ENCODE measurements at regions not wholly inside any gene's neighbourhood (a gene's known extent, or its start where the extent isn't known, plus 50 kb on each side); places are given as distances from the start of the nearest gene placed in this dataset.

- ATAC-seq (no peak), DNase-seq (no peak)
- H3K27ac ChIP-seq: no peak overlapping the region
- 41 to 52% methylated on average over 3 of the region's 3 CpGs for WGBS, 2 donors
- H3K27me3 ChIP-seq: no peaks in the 10 kb centered on the region
- H3K4me1 ChIP-seq: no peaks in the 10 kb centered on the region
- no peak overlapping the region for H3K4me3 ChIP-seq
- intact Hi-C loops (cut with DNase I): no loop called here
- no peaks in the 10 kb centered on the region for H3K9me3 ChIP-seq
- no peaks in the 10 kb centered on the region for H3K36me3 ChIP-seq (replicated peaks in 1 of 2; ENCODE audit: insufficient read depth in 1 of 2, low read depth in 2 of 2)
- TF ChIP-seq POLR2A (IDR thresholded peaks at IDR 0.05) (no peak), CTCF (IDR thresholded peaks at IDR 0.05) (no peak)
Observed at GRCh38 chr21:24785033-24785432, 822.2 kb downstream of the MRPL39 start.

DNA sequence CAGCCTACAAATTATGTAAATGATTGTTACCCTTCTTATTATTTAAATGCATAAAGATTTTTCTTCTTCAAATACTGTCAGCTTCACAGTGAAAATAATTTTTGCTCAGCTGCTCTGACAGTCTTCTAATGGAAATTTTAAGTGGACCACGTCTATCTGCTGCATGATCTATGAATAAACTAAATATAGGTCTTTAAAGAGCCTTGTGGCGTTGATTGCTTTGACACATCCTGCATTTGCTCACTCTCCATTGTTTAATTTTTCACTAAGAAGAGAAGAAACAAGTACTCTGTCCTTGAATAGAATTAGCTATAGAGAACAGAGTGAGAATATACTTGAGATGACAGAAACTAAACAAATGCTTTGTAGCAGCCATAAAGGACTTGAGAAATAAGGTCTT, 826.1 kb downstream of the MRPL39 start:
- TF ChIP-seq POLR2A (IDR thresholded peaks at IDR 0.05): no peak
- no peak for TF ChIP-seq CTCF (IDR thresholded peaks at IDR 0.05)
- no peaks in the 10 kb centered on the region for H3K27me3 ChIP-seq
- H3K9me3 ChIP-seq: no peaks in the 10 kb centered on the region
- no peak overlapping the region for H3K27ac ChIP-seq
- no peak for DNase-seq
- intact Hi-C loops (cut with DNase I): no loop called here
- no peaks in the 10 kb centered on the region for H3K4me1 ChIP-seq
- H3K36me3 ChIP-seq (replicated peaks in 1 of 2; ENCODE audit: insufficient read depth in 1 of 2, low read depth in 2 of 2): no peaks in the 10 kb centered on the region
- ATAC-seq: no peak
- 29 to 32% methylated on average over 2 of the region's 2 CpGs for WGBS, 2 donors
- H3K4me3 ChIP-seq: no peak overlapping the region

- Histone ChIP-seq H3K4me3 (no peak overlapping the region), H3K27ac (no peak overlapping the region), H3K4me1 (no peaks in the 10 kb centered on the region), H3K36me3 (replicated peaks in 1 of 2; ENCODE audit: insufficient read depth in 1 of 2, low read depth in 2 of 2) (no peaks in the 10 kb centered on the region), H3K27me3 (no peaks in the 10 kb centered on the region), H3K9me3 (no peaks in the 10 kb centered on the region)
- TF ChIP-seq CTCF (IDR thresholded peaks at IDR 0.05) (no peak), POLR2A (IDR thresholded peaks at IDR 0.05) (no peak)
- ATAC-seq (no peak), DNase-seq (no peak)
- 24 to 47% methylated on average over 3 of the region's 3 CpGs for WGBS, 2 donors
- intact Hi-C loops (cut with DNase I): no loop called here
Observed at GRCh38 chr21:24759348-24760075, 847.8 kb downstream of the MRPL39 start.

DNA sequence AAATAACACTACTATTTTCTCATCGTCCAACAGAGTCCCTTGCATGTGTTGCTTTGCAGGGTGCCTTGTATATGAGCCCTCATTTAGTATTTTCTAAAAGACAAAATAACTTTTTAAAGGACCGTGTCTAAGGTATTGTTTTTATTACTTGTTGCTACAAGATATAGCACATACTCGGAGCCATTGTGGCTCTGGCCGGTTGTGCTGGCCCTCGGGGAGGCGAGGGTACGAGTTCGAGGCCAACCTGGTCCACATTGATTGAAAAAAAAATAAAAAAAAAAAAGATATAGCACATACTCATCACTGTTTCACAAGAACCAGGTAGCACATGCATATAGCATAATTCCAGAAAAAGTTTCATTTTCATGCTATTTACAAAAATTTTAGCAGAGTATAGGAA, 869.2 kb downstream of the MRPL39 start:
- DNase-seq (no peak), ATAC-seq (no peak)
- TF ChIP-seq CTCF (IDR thresholded peaks at IDR 0.05): no peak
- TF ChIP-seq POLR2A (IDR thresholded peaks at IDR 0.05): no peak
- Histone ChIP-seq H3K9me3 (no peaks in the 10 kb centered on the region), H3K36me3 (replicated peaks in 1 of 2; ENCODE audit: insufficient read depth in 1 of 2, low read depth in 2 of 2) (no peaks in the 10 kb centered on the region), H3K4me3 (no peak overlapping the region), H3K4me1 (no peaks in the 10 kb centered on the region), H3K27me3 (no peaks in the 10 kb centered on the region), H3K27ac (no peak overlapping the region)
- WGBS, 2 donors: 69 to 71% methylated on average over 8 of the region's 8 CpGs
- intact Hi-C loops (cut with DNase I): no loop called here

DNA sequence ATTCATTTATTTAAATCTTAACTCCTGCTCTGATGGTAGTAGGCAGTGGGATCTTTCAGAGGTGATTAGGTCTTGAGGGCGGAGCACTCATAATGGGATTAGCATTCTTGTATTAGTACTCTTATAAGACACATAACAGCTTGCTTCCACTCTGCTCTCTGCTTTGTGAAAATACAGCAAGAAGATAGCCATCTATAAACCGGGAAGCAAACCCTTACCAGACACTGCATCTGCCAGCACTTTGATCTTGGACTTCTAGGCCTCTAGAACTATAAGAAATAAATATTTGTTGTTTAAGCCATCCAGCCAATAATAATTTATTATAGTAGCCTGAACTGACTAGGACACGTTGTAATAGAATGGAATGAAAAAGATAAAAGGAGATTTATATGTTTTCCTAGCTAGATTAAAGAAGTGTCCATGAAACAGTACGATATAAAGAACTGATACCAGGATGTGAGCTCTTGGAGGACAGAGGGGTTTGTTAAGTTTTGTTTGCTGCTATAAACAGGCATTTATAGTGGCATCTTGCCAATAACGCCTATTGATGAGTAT, 869.9 kb downstream of the MRPL39 start:
- H3K4me3 ChIP-seq: no peak overlapping the region
- no peak overlapping the region for H3K27ac ChIP-seq
- 34 to 37% methylated on average over 5 of the region's 5 CpGs for WGBS, 2 donors
- no peak for ATAC-seq
- no peaks in the 10 kb centered on the region for H3K36me3 ChIP-seq (replicated peaks in 1 of 2; ENCODE audit: insufficient read depth in 1 of 2, low read depth in 2 of 2)
- no peaks in the 10 kb centered on the region for H3K4me1 ChIP-seq
- DNase-seq: no peak
- TF ChIP-seq CTCF (IDR thresholded peaks at IDR 0.05) (no peak), POLR2A (IDR thresholded peaks at IDR 0.05) (no peak)
- H3K27me3 ChIP-seq: no peaks in the 10 kb centered on the region
- H3K9me3 ChIP-seq: no peaks in the 10 kb centered on the region
- intact Hi-C loops (cut with DNase I): no loop called here

Measured in body of pancreas (tissue), 4 donors.